Cardiac muscle cell (in vitro differentiated cells and primary cell): ENCODE measurements at regions not wholly inside any gene's neighbourhood (a gene's known extent, or its start where the extent isn't known, plus 50 kb on each side); places are given as distances from the start of the nearest gene placed in this dataset.

ENCODE experiments used
- DNase-seq, 2 donors: peaks; one replicate each; pipeline versions ENCODE4 v3.0.0 to v3.0.0-alpha.2; 2010 to 2017; ENCODE audit warnings: low read depth in 1 of 2, low spot score in 1 of 2
- H3K27ac ChIP-seq: fragments of 200-600 bp; sonication (generic); 2 replicates; pipeline ENCODE4 v1.5.1; 2016
- H3K27me3 ChIP-seq: fragments of 200-600 bp; sonication (generic); 2 replicates; pipeline ENCODE4 v1.6.0; 2016; ENCODE audit warnings: control low read depth
- H3K36me3 ChIP-seq: fragments of 200-600 bp; sonication (generic); 2 replicates; pipeline ENCODE4 v1.5.1; 2016; ENCODE audit warnings: control low read depth
- H3K4me1 ChIP-seq: fragments of 200-600 bp; sonication (generic); 2 replicates; pipeline ENCODE4 v1.8.1; 2017; ENCODE audit warnings: low read depth, mild to moderate bottlenecking, mixed run types
- H3K4me3 ChIP-seq: fragments of 200-600 bp; sonication (generic); 2 replicates; pipeline ENCODE4 v1.5.1; 2016; ENCODE audit warnings: mild to moderate bottlenecking
- H3K9me3 ChIP-seq: fragments of 200-600 bp; sonication (generic); 2 replicates; pipeline ENCODE4 v1.5.1; 2017; ENCODE audit warnings: low read depth, mild to moderate bottlenecking, control low read depth
- CTCF ChIP-seq: IDR thresholded peaks from 2 replicates; pipeline ENCODE4 v1.5.1; 2012; ENCODE audit warnings: low read depth, mild to moderate bottlenecking, low read length

- H3K36me3 ChIP-seq: no peaks in the 10 kb centered on the region
- no peaks in the 10 kb centered on the region for H3K9me3 ChIP-seq
- no peaks in the 10 kb centered on the region for H3K27me3 ChIP-seq
- no peaks in the 10 kb centered on the region for H3K4me1 ChIP-seq
- no peak overlapping the region for H3K4me3 ChIP-seq
- DNase-seq: no peak
- H3K27ac ChIP-seq: no peak overlapping the region
- TF ChIP-seq CTCF: no peak
Observed at GRCh38 chr16:6846452-6846851, 486.2 kb upstream of the RBFOX1 start.

GRCh38 chr16:6841392-6841791, 491.3 kb upstream of the RBFOX1 start:
- no peak overlapping the region for H3K4me3 ChIP-seq
- DNase-seq: no peak
- TF ChIP-seq CTCF: no peak
- H3K36me3 ChIP-seq: no peaks in the 10 kb centered on the region
- H3K4me1 ChIP-seq: no peaks in the 10 kb centered on the region
- no peak overlapping the region for H3K27ac ChIP-seq
- no peaks in the 10 kb centered on the region for H3K9me3 ChIP-seq
- H3K27me3 ChIP-seq: no peaks in the 10 kb centered on the region

GRCh38 chr16:6837722-6838121, 494.9 kb upstream of the RBFOX1 start:
- Histone ChIP-seq H3K4me1 (no peaks in the 10 kb centered on the region), H3K27me3 (no peaks in the 10 kb centered on the region), H3K36me3 (no peaks in the 10 kb centered on the region), H3K4me3 (no peak overlapping the region), H3K9me3 (no peaks in the 10 kb centered on the region), H3K27ac (no peak overlapping the region)
- no peak for DNase-seq
- TF ChIP-seq CTCF: no peak

GRCh38 chr16:6836766-6837165, 495.9 kb upstream of the RBFOX1 start:
- no peak for TF ChIP-seq CTCF
- H3K4me3 ChIP-seq: no peak overlapping the region
- no peaks in the 10 kb centered on the region for H3K27me3 ChIP-seq
- H3K9me3 ChIP-seq: no peaks in the 10 kb centered on the region
- H3K4me1 ChIP-seq: no peaks in the 10 kb centered on the region
- no peak overlapping the region for H3K27ac ChIP-seq
- no peaks in the 10 kb centered on the region for H3K36me3 ChIP-seq
- DNase-seq: no peak

GRCh38 chr16:6835941-6836340, 496.7 kb upstream of the RBFOX1 start:
- no peak for TF ChIP-seq CTCF
- DNase-seq: no peak
- Histone ChIP-seq H3K4me1 (no peaks in the 10 kb centered on the region), H3K27ac (no peak overlapping the region), H3K36me3 (no peaks in the 10 kb centered on the region), H3K4me3 (no peak overlapping the region), H3K27me3 (no peaks in the 10 kb centered on the region), H3K9me3 (no peaks in the 10 kb centered on the region)

GRCh38 chr16:6835516-6835915, 497.1 kb upstream of the RBFOX1 start:
- Histone ChIP-seq H3K4me3 (no peak overlapping the region), H3K27me3 (no peaks in the 10 kb centered on the region), H3K4me1 (no peaks in the 10 kb centered on the region), H3K36me3 (no peaks in the 10 kb centered on the region), H3K9me3 (no peaks in the 10 kb centered on the region), H3K27ac (no peak overlapping the region)
- no peak for TF ChIP-seq CTCF
- no peak for DNase-seq
